CD14-positive monocyte (primary cell): ENCODE measurements at regions not wholly inside any gene's neighbourhood (a gene's known extent, or its start where the extent isn't known, plus 50 kb on each side); places are given as distances from the start of the nearest gene placed in this dataset.

Experiments used
- DNase-seq, 3 donors: peaks; one replicate each; pipeline ENCODE4 v3.0.0-alpha.2; 2011 to 2022
- H2AFZ ChIP-seq: 2 replicates; pipeline ENCODE4 v1.6.0; 2012; ENCODE audit warnings: mild to moderate bottlenecking, low read depth, low read length, inconsistent platforms; ENCODE audit not compliant: insufficient read depth, poor library complexity, severe bottlenecking
- H3K27ac ChIP-seq, 2 donors: 1 replicate in 1 of 2; 2 replicates in 1 of 2; pipeline ENCODE4 v1.5.1; 2012 to 2013; ENCODE audit warnings: low read length in 2 of 2, control low read depth in 1 of 2, inconsistent platforms in 1 of 2, low read depth in 1 of 2, mild to moderate bottlenecking in 1 of 2
- H3K27me3 ChIP-seq, 2 donors: one replicate each; pipeline versions ENCODE4 v1.6.0 to v1.6.1; 2011 to 2013; ENCODE audit warnings: low read length in 2 of 2; ENCODE audit not compliant: control insufficient read depth in 2 of 2, insufficient read depth in 2 of 2
- H3K36me3 ChIP-seq, 2 donors: replicated peaks in 1 of 2; 1 replicate in 1 of 2; 2 replicates in 1 of 2; pipeline versions ENCODE4 v1.5.1 to v1.6.1; 2012 to 2013; ENCODE audit warnings: low read length in 2 of 2, control low read depth in 1 of 2, inconsistent platforms in 1 of 2, mild to moderate bottlenecking in 1 of 2; ENCODE audit not compliant: insufficient read depth in 2 of 2, control insufficient read depth in 1 of 2
- H3K4me1 ChIP-seq, 2 donors: 1 replicate in 1 of 2; 2 replicates in 1 of 2; pipeline versions ENCODE4 v1.5.1 to v1.6.1; 2012 to 2013; ENCODE audit warnings: low read length in 2 of 2, control low read depth in 1 of 2, inconsistent platforms in 1 of 2, mild to moderate bottlenecking in 1 of 2, moderate library complexity in 1 of 2; ENCODE audit not compliant: insufficient read depth in 2 of 2, control insufficient read depth in 1 of 2
- H3K4me2 ChIP-seq: replicated peaks from 2 replicates; pipeline ENCODE3; 2012; ENCODE audit warnings: low read length, moderate library complexity, mild to moderate bottlenecking; ENCODE audit not compliant: poor library complexity, severe bottlenecking; ENCODE audit errors: extremely low read depth
- H3K4me3 ChIP-seq, 3 experiments: fragments of 200-600 bp in 1 of 3; sonication (generic) in 1 of 3; replicated peaks in 1 of 3; 1 replicate in 2 of 3; 2 replicates in 1 of 3; pipeline ENCODE4 v1.5.1; 2011 to 2013; ENCODE audit warnings: low read length in 3 of 3, mild to moderate bottlenecking in 3 of 3, control low read depth in 2 of 3, low read depth in 2 of 3, inconsistent platforms in 1 of 3, moderate library complexity in 1 of 3
- H3K79me2 ChIP-seq: 2 replicates; pipeline ENCODE4 v1.6.0; 2012; ENCODE audit warnings: mild to moderate bottlenecking, control low read depth, inconsistent platforms, low read length, moderate library complexity; ENCODE audit not compliant: insufficient read depth
- H3K9ac ChIP-seq: 2 replicates; pipeline ENCODE4 v1.6.0; 2017; ENCODE audit warnings: low read length, mild to moderate bottlenecking; ENCODE audit not compliant: insufficient read depth, poor library complexity, severe bottlenecking
- H3K9me3 ChIP-seq, 2 donors: replicated peaks in 1 of 2; 1 replicate in 1 of 2; 2 replicates in 1 of 2; pipeline versions ENCODE4 v1.5.1 to v1.6.1; 2012 to 2013; ENCODE audit warnings: low read length in 2 of 2, control low read depth in 1 of 2; ENCODE audit not compliant: control insufficient read depth in 1 of 2, insufficient read depth in 1 of 2
- H4K20me1 ChIP-seq: 2 replicates; pipeline ENCODE4 v1.6.0; 2012; ENCODE audit warnings: mild to moderate bottlenecking, low read length, control low read depth, moderate library complexity; ENCODE audit not compliant: insufficient read depth
- H3K27ac Mint-ChIP-seq, 7 donors: one replicate each; pipeline ENCODE4 v1.8.0; 2020; ENCODE audit warnings: mild to moderate bottlenecking in 7 of 7, mixed read lengths in 7 of 7, moderate library complexity in 6 of 7, inconsistent platforms in 2 of 7
- H3K27me3 Mint-ChIP-seq, 3 donors: one replicate each; pipeline ENCODE4 v1.8.0; 2021 to 2022; ENCODE audit warnings: low read depth in 3 of 3, mild to moderate bottlenecking in 3 of 3, mixed read lengths in 3 of 3, moderate library complexity in 3 of 3, inconsistent platforms in 1 of 3
- H3K36me3 Mint-ChIP-seq, 2 donors: one replicate each; pipeline ENCODE4 v1.8.0; 2020; ENCODE audit warnings: mixed read lengths in 2 of 2, inconsistent platforms in 1 of 2, mild to moderate bottlenecking in 1 of 2
- H3K4me1 Mint-ChIP-seq: one replicate; pipeline ENCODE4 v1.8.0; 2020; ENCODE audit warnings: mild to moderate bottlenecking, mixed read lengths
- H3K4me3 Mint-ChIP-seq, 2 donors: one replicate each; pipeline ENCODE4 v1.8.0; 2020; ENCODE audit warnings: mild to moderate bottlenecking in 2 of 2, mixed read lengths in 2 of 2, moderate library complexity in 1 of 2
- H3K9me3 Mint-ChIP-seq, 7 donors: one replicate each; pipeline ENCODE4 v1.8.0; 2020 to 2022; ENCODE audit warnings: mixed read lengths in 7 of 7, mild to moderate bottlenecking in 6 of 7, moderate library complexity in 6 of 7, inconsistent platforms in 2 of 7
- WGBS: methylation state at CpG from one replicate; pipeline ENCODE4 v1.1.5; 2013; ENCODE audit warnings: missing lambda C conversion rate; ENCODE audit not compliant: insufficient coverage; 5-methylcytosine and 5-hydroxymethylcytosine counted together
- intact Hi-C, 2 donors: fragments of 100-400 bp; cut with micrococcal nuclease; formaldehyde crosslinking; loops; one replicate each; pipeline versions ENCODE4 v1.15.0 to v1.15.1; 2023
- TF ChIP-seq, protein P1 (sequence below): fragments of 200-600 bp; IDR thresholded peaks from one replicate; pipeline ENCODE4 v1.8.0; 2022; ENCODE audit warnings: antibody characterized with exemption, mild to moderate bottlenecking

DNA sequence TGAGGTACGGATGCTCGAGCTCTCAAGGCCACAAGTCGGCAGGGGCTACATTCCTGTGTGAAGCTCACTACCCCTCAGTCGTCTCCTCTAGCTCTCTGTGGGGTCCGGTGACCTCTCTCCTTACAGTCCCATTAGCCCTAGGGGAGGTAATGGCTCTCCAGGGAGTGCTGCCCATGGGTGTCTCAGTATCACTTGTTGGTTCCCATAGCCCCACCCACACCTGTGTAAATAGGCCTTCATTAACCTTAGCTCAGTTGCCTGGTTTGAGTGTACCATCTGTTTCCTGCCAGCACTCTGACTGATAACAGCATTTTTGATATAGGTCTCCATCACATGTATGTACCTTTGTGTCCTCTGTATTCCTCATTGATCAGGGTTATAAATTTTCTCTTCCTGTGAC lies 133.2 kb upstream of the KCNJ15 start:
- intact Hi-C loops: loop anchor here in 1 of 2 donors (10.0 kb wide), 1 partner anchor 419 kb away; no protein-coding TSS in a partner anchor
- H3K36me3 ChIP-seq: no peaks in the 10 kb centered on the region
- no peaks in the 10 kb centered on the region for H3K9me3 ChIP-seq
- no peak overlapping the region for H3K4me2 ChIP-seq
- no peaks in the 10 kb centered on the region for H3K4me1 ChIP-seq
- no peak overlapping the region for H3K27ac Mint-ChIP-seq
- no peak overlapping the region for H2AFZ ChIP-seq
- H3K9ac ChIP-seq: no peak overlapping the region
- no peaks in the 10 kb centered on the region for H4K20me1 ChIP-seq
- peaks cover 1% of the 10 kb centered on the region for H3K4me1 Mint-ChIP-seq
- DNase-seq: no peak
- TF ChIP-seq, protein P1, sequence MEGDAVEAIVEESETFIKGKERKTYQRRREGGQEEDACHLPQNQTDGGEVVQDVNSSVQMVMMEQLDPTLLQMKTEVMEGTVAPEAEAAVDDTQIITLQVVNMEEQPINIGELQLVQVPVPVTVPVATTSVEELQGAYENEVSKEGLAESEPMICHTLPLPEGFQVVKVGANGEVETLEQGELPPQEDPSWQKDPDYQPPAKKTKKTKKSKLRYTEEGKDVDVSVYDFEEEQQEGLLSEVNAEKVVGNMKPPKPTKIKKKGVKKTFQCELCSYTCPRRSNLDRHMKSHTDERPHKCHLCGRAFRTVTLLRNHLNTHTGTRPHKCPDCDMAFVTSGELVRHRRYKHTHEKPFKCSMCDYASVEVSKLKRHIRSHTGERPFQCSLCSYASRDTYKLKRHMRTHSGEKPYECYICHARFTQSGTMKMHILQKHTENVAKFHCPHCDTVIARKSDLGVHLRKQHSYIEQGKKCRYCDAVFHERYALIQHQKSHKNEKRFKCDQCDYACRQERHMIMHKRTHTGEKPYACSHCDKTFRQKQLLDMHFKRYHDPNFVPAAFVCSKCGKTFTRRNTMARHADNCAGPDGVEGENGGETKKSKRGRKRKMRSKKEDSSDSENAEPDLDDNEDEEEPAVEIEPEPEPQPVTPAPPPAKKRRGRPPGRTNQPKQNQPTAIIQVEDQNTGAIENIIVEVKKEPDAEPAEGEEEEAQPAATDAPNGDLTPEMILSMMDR: no peak
- H3K36me3 Mint-ChIP-seq: no peaks in the 10 kb centered on the region
- no peaks in the 10 kb centered on the region for H3K79me2 ChIP-seq
- H3K27ac ChIP-seq: no peak overlapping the region
- WGBS: 96% methylated on average over 5 of the region's 5 CpGs
- H3K27me3 ChIP-seq: no peaks in the 10 kb centered on the region
- H3K4me3 ChIP-seq: no peak overlapping the region
- no peaks in the 10 kb centered on the region for H3K9me3 Mint-ChIP-seq
- peaks cover 0 to 7% (median 4%) of the 10 kb centered on the region in 3 donors for H3K27me3 Mint-ChIP-seq
- H3K4me3 Mint-ChIP-seq: no peak overlapping the region

DNA sequence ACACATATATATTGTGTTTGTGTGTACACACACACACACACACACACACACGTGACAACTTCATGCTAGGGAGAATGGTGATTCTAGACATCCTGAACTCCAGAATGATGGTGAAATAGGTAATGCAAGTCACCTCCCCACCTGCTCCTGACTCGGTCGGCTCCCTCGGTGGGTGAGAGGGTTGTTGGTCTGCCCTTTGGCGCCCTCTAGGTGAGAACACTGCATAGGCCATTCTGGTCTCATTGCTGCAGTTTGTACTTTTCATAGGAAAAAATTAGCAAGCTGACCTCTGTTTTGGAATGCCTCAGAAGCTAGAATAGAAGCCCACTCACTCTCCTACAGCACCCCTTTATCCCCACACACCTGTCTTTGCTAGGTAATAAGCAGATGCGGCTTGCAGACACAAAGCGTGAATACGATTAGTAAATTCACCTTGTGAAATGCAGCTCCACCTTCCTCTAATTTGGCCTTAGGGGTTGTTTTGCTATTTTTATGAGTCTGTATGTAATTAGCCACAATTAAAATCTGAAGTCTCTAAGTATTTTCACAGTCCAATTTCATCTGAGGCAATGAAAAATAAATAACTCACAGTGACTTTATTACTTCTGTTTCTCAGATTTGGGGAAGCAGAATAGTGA lies 130.0 kb upstream of the KCNJ15 start:
- Mint-ChIP-seq H3K4me1 (peaks cover 1% of the 10 kb centered on the region), H3K9me3 (no peaks in the 10 kb centered on the region), H3K4me3 (no peak overlapping the region), H3K27me3 (peaks cover 7 to 11% (median 8%) of the 10 kb centered on the region in 3 donors), H3K27ac (peak overlapping the region in 1 of 7 donors; percentile 68), H3K36me3 (no peaks in the 10 kb centered on the region)
- H3K4me3 ChIP-seq: no peak overlapping the region
- H2AFZ ChIP-seq: no peak overlapping the region
- TF ChIP-seq, protein P1: peak; percentile 77
- H3K9ac ChIP-seq: no peak overlapping the region
- no peaks in the 10 kb centered on the region for H3K79me2 ChIP-seq
- H3K4me2 ChIP-seq: no peak overlapping the region
- H3K27ac ChIP-seq: no peak overlapping the region
- H3K9me3 ChIP-seq: no peaks in the 10 kb centered on the region
- H4K20me1 ChIP-seq: no peaks in the 10 kb centered on the region
- peak; percentile 13 to 36 (median 35) for DNase-seq
- H3K36me3 ChIP-seq: no peaks in the 10 kb centered on the region
- H3K4me1 ChIP-seq: no peaks in the 10 kb centered on the region
- peaks cover 2 to 3% of the 10 kb centered on the region in 2 donors for H3K27me3 ChIP-seq
- intact Hi-C loops: loop anchor here (2.0 to 10.0 kb wide), 3 partner anchors 372 to 422 kb away; no protein-coding TSS in a partner anchor
- no CpG with 5 or more reads among the region's 8 CpGs for WGBS
